ENCODE measurements at regions not wholly inside any gene's neighbourhood (a gene's known extent, or its start where the extent isn't known, plus 50 kb on each side); places are given as distances from the start of the nearest gene placed in this dataset.
"Not testable (repeated sequence)": the region's sequence is repeated elsewhere in the genome, so short reads cannot be mapped to it uniquely, and the experiment has no call there.

- DNase-seq (ENCODE audit: low read depth) = not testable (repeated sequence)
Observed at GRCh38 chr9:42325561-42325960, 142.1 kb downstream of the SPATA31A6 start.

- DNase-seq (ENCODE audit: low read depth) = not testable (repeated sequence)
Observed at GRCh38 chr9:42326482-42326881, 143.0 kb downstream of the SPATA31A6 start.

DNA sequence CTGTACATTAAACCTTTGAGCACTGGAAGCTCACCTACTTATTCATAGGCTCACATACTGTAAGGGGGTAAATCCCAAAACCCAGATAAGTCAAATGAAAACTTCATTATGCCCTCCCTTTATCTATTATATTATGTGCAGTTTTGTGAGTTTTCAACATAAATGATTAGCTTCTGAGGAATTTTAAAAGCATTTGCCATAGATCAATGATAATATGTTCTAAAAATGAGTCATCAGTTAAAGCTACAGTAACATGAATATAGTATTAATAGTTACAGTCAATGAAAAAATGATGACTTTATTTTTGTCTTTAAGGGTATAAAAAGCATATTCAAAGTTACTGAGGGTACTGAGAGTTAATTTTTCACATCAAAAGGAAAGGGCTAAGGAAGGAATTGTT is 151.9 kb downstream of the SPATA31A6 start:
- not testable (repeated sequence) for DNase-seq (ENCODE audit: low read depth)

DNA sequence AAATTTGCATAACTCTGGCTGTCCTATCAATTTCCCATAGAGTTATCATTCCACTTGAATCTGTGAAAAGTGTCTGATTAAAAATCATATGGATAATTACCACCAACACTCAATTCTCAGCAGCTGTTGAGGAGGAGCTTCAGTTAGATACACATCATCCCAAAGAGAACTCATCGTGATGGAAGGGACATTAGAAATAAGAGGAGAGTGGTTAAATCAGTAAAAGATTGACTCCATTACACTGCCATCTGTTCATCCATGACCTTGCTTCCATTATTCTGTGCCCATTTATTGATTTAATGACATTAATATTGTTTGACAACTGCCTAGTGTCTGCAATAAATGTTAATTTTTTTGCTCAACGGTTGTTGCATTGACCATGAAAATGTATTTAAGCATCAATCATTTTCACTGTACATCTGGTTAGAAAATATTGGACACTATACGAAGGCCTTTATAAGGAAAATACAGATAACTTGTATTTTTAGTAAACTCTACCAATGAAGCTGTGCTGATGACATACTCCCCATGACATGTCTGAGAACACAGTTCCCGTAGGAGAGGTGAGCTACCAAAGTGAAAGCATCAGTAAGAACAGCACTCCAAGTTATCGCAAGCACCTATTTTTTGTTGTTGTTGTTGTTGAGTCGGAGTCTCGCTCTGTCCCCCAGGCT is 152.7 kb downstream of the SPATA31A6 start:
- DNase-seq (ENCODE audit: low read depth) = not testable (repeated sequence)

DNA sequence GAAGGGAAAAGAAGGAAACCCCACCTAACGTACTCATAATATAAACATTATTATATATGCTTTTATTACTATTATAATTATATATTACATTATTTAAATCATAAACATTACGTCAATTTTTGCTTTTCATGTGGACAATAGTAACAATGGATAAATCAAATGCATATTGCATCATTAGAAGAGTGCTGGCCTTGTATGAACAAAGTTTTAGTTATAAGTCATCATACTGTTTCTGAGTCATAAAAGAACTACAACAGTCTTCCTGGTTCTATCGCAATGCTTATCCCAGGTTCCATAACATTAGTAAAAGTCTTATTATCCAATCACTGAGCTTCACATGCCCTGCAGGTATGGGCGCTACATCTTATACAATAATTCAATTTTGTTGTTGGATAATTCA is 154.8 kb downstream of the SPATA31A6 start:
- DNase-seq (ENCODE audit: low read depth) = not testable (repeated sequence)

- DNase-seq (ENCODE audit: low read depth) = not testable (repeated sequence)
Observed at GRCh38 chr9:42339671-42340434, 156.4 kb downstream of the SPATA31A6 start.

- DNase-seq (ENCODE audit: low read depth) = not testable (repeated sequence)
Observed at GRCh38 chr9:42340435-42340723, 156.9 kb downstream of the SPATA31A6 start.

GRCh38 chr9:42341860-42342259 is 158.4 kb downstream of the SPATA31A6 start:
- not testable (repeated sequence) for DNase-seq (ENCODE audit: low read depth)

DNA sequence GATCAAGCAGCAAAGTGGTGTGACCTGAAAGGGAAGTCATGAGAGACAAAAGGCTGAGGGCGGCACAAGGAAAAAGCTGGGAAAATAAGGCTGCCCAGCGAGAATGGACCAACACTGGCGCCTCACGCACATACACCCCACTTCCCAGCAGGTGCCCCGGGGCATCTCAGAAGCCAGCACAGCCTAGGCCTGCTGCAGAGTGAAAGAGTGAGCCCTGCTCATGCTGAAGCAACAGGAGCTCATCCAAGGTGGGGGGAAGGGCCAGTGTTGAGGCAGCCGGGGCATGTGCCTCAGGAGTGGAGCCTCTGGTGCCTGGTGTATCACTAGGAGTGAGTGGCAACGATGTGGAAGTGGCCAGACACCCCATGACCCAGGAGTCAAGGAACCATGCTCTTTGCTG is 158.8 kb downstream of the SPATA31A6 start:
- DNase-seq (ENCODE audit: low read depth) = not testable (repeated sequence)

- DNase-seq (ENCODE audit: low read depth) = not testable (repeated sequence)
Observed at GRCh38 chr9:42344508-42344907, 161.0 kb downstream of the SPATA31A6 start.

GRCh38 chr9:42346916-42347315 is 163.5 kb downstream of the SPATA31A6 start:
- not testable (repeated sequence) for DNase-seq (ENCODE audit: low read depth)

DNA sequence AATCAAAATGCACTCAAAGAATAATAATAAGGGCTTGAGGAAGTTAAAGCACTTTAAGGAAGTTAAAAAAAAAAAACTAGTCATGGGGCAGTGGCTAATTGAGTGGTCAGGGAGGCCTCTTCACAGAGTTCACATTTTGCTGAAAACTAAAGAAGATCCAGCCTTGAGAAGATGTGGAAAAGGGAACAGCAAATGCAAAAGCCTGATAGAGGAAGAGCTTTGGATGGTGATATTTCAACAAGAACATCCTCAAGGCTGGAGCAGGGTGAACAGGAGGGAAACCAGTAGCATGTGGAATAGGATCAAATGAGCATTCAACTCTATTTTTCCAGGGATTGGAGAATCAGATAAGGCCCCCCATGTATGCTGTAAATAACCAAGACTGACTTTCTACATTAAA is 165.7 kb downstream of the SPATA31A6 start:
- DNase-seq (ENCODE audit: low read depth) = not testable (repeated sequence)

DNA sequence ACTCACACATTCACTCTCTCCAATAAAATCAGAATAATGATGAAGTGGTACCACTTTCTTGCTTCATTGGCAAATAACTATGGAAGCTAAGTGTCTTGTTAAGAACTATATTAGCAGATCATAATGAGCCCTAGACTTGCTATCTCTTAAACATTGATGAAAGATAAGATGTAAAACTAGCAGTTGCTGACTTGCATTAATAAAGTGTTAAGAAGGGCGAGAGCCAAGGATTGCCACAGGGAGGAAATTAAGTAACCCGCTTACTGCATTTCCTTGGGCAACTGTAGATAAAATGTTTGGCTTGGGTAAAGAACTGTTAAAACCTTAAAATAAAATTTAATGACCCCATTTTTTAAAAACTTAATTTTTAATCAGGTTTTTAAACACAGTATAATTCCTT is 167.0 kb downstream of the SPATA31A6 start:
- not testable (repeated sequence) for DNase-seq (ENCODE audit: low read depth)

DNA sequence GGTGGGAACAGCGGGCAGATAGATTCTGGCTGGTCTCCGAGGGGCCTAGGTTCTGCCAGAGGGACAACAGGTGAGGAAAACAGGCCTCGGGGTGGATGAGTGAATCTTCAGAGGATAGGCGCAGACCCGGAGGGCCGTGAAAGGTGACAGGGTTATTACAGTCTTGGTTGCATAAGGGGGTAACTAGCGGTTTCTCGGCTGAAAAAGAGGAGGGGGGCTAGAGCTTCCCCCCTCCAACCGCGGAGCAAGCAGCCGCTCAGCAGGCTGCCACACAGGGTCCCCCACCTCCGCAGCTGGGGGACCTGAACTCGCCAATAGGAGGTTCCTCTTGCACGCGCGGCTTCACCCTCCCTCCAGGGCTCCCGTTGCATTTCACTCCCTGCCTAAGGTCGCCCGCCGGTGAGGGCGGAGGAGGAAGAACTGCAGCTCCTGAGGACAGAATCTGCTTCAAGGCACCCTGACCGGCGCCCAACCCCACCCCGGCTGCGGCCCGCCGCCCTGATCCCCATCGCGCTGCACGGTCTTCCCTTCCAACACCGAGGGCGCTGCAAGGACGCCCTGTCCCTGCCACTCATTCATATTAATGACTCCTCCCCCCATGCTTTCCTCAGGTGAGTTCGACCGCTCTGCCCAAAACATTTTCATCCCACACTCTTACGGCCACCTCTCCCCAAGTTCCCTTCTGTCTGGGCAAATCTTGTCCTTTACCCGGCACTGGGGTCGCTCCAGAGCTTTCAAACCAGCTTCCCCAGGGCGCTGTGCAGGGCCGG is 174.3 kb downstream of the SPATA31A6 start:
- not testable (repeated sequence) for DNase-seq (ENCODE audit: low read depth)

GRCh38 chr9:42358626-42359247 is 175.3 kb downstream of the SPATA31A6 start:
- not testable (repeated sequence) for DNase-seq (ENCODE audit: low read depth)

DNA sequence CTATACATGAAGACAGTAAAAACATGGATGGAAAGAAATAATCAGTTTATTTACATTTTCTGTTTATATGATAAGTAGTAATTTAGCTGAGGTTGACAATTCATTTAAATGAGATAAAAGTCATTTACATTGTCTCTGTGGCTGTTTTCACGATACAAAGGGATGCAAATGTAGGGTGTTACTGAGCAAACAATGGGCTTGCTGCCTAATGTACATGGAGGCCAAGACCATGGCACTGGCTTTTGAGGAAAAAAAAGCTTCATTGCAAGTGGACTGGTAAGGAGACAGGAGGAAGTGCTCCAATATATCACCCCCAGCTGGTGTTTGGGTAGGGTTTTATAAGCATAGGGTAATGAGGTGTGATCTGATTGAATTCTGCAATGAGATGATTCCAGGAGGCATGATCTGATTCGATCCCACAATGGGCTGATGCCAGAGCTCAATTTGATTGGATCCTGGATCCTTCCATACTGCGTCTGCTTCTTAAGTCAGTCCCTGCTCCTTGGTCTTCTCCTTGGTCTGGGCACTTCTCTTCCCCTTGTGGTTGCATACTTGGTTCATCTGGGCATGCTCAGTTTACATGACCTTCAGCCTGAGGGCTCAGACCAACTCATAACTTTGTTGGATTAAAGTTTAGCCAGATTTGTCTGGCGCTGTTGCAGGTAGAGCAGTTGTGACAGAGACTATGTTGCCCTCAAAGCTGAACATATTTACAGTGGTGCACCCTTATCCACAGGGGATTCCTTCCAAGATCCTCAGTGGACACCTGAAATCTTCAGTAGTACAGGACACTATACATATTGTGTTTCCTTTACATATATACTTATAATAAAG is 181.2 kb downstream of the SPATA31A6 start:
- not testable (repeated sequence) for DNase-seq (ENCODE audit: low read depth)

GRCh38 chr9:42365244-42365945 is 181.9 kb downstream of the SPATA31A6 start:
- not testable (repeated sequence) for DNase-seq (ENCODE audit: low read depth)

- DNase-seq (ENCODE audit: low read depth) = not testable (repeated sequence)
Observed at GRCh38 chr9:42368279-42368881, 184.9 kb downstream of the SPATA31A6 start.

DNA sequence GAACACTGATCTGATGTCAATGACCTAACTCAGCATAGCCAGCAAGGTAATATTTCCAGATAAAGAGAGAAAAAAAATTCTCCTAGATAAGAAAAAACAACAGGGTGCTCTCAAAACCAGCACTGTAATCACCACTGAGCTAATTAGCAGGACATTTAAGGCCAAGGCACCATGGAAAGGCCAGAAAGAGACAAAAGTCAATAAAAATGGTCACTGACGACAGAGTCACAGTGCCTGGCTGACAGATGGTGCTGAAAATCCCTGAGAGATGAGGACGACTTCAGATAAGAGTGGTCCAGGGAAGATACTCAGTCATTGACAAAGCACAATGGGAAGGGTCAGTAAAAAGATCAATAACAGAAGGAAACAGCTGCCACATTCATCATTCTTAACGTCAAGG is 186.7 kb downstream of the SPATA31A6 start:
- not testable (repeated sequence) for DNase-seq (ENCODE audit: low read depth)

GRCh38 chr9:42371417-42371816 is 188.0 kb downstream of the SPATA31A6 start:
- not testable (repeated sequence) for DNase-seq (ENCODE audit: low read depth)
